Activated T-helper 2 cell treated with anti-CD3 and anti-CD28 coated beads, Interferon-gamma antibody, Interleukin-2, Interleukin-4, amounts not matched to agents 10 μg/mL and 5 μg/mL and 100 μg/mL, durations not matched to agents 14 hours and 24 hours and 36 hours (primary cell): ENCODE measurements at regions not wholly inside any gene's neighbourhood (a gene's known extent, or its start where the extent isn't known, plus 50 kb on each side); places are given as distances from the start of the nearest gene placed in this dataset.

Experiments used
- DNase-seq: peaks from one replicate; pipeline ENCODE4 v3.0.0; 2021; ENCODE audit warnings: low spot score
- H3K27ac Mint-ChIP-seq: one replicate; pipeline ENCODE4 v1.8.0; 2021; ENCODE audit warnings: mixed read lengths
- H3K27me3 Mint-ChIP-seq: one replicate; pipeline ENCODE4 v1.8.0; 2021; ENCODE audit warnings: low read depth, mixed read lengths
- H3K36me3 Mint-ChIP-seq: one replicate; pipeline ENCODE4 v1.8.0; 2021; ENCODE audit warnings: low read depth, mixed read lengths
- H3K4me1 Mint-ChIP-seq: one replicate; pipeline ENCODE4 v1.8.0; 2021; ENCODE audit warnings: low read depth, mixed read lengths
- H3K4me3 Mint-ChIP-seq: one replicate; pipeline ENCODE4 v1.8.0; 2021; ENCODE audit warnings: low read depth, mild to moderate bottlenecking, moderate library complexity, mixed read lengths
- H3K9me3 Mint-ChIP-seq: one replicate; pipeline ENCODE4 v1.8.0; 2021; ENCODE audit warnings: mixed read lengths
- intact Hi-C: fragments of 100-400 bp; cut with micrococcal nuclease; formaldehyde crosslinking; loops from one replicate; pipeline ENCODE4 v1.15.1; 2023

- no peaks in the 10 kb centered on the region for H3K36me3 Mint-ChIP-seq
- no peak overlapping the region for H3K4me3 Mint-ChIP-seq
- H3K4me1 Mint-ChIP-seq = no peaks in the 10 kb centered on the region
- no peak for DNase-seq
- peaks cover 14% of the 10 kb centered on the region for H3K9me3 Mint-ChIP-seq
- intact Hi-C loops = no loop called here
- H3K27me3 Mint-ChIP-seq = no peaks in the 10 kb centered on the region
- no peak overlapping the region for H3K27ac Mint-ChIP-seq
Observed at GRCh38 chr2:57558312-57558711, 488.3 kb upstream of the VRK2 start.

- no peaks in the 10 kb centered on the region for H3K27me3 Mint-ChIP-seq
- no peaks in the 10 kb centered on the region for H3K36me3 Mint-ChIP-seq
- no peaks in the 10 kb centered on the region for H3K4me1 Mint-ChIP-seq
- no peak overlapping the region for H3K4me3 Mint-ChIP-seq
- DNase-seq = no peak
- H3K27ac Mint-ChIP-seq = no peak overlapping the region
- peaks cover 3% of the 10 kb centered on the region for H3K9me3 Mint-ChIP-seq
- intact Hi-C loops = no loop called here
Observed at GRCh38 chr2:57562495-57562894, 484.1 kb upstream of the VRK2 start.

- DNase-seq = no peak
- H3K27ac Mint-ChIP-seq = no peak overlapping the region
- no peaks in the 10 kb centered on the region for H3K27me3 Mint-ChIP-seq
- H3K4me1 Mint-ChIP-seq = no peaks in the 10 kb centered on the region
- intact Hi-C loops = no loop called here
- peaks cover 1% of the 10 kb centered on the region for H3K9me3 Mint-ChIP-seq
- no peaks in the 10 kb centered on the region for H3K36me3 Mint-ChIP-seq
- no peak overlapping the region for H3K4me3 Mint-ChIP-seq
Observed at GRCh38 chr2:57563015-57563414, 483.6 kb upstream of the VRK2 start.

GRCh38 chr2:57567245-57567644 is 479.4 kb upstream of the VRK2 start:
- Mint-ChIP-seq H3K4me3 (no peak overlapping the region), H3K27me3 (no peaks in the 10 kb centered on the region), H3K4me1 (no peaks in the 10 kb centered on the region), H3K36me3 (no peaks in the 10 kb centered on the region), H3K27ac (no peak overlapping the region), H3K9me3 (no peaks in the 10 kb centered on the region)
- no peak for DNase-seq
- intact Hi-C loops = no loop called here

GRCh38 chr2:57569396-57569795 is 477.2 kb upstream of the VRK2 start:
- Mint-ChIP-seq H3K9me3 (peaks cover 5% of the 10 kb centered on the region), H3K36me3 (no peaks in the 10 kb centered on the region), H3K27ac (no peak overlapping the region), H3K4me3 (no peak overlapping the region), H3K4me1 (no peaks in the 10 kb centered on the region), H3K27me3 (no peaks in the 10 kb centered on the region)
- no peak for DNase-seq
- intact Hi-C loops = no loop called here

- H3K9me3 Mint-ChIP-seq = peaks cover 9% of the 10 kb centered on the region
- H3K27ac Mint-ChIP-seq = no peak overlapping the region
- no peak overlapping the region for H3K4me3 Mint-ChIP-seq
- intact Hi-C loops = no loop called here
- DNase-seq = no peak
- H3K36me3 Mint-ChIP-seq = no peaks in the 10 kb centered on the region
- no peaks in the 10 kb centered on the region for H3K27me3 Mint-ChIP-seq
- H3K4me1 Mint-ChIP-seq = no peaks in the 10 kb centered on the region
Observed at GRCh38 chr2:57570961-57571360, 475.6 kb upstream of the VRK2 start.

- H3K9me3 Mint-ChIP-seq = peaks cover 9% of the 10 kb centered on the region
- no peaks in the 10 kb centered on the region for H3K4me1 Mint-ChIP-seq
- H3K36me3 Mint-ChIP-seq = no peaks in the 10 kb centered on the region
- no peak overlapping the region for H3K4me3 Mint-ChIP-seq
- no peaks in the 10 kb centered on the region for H3K27me3 Mint-ChIP-seq
- intact Hi-C loops = no loop called here
- DNase-seq = no peak
- no peak overlapping the region for H3K27ac Mint-ChIP-seq
Observed at GRCh38 chr2:57575700-57576268, 470.8 kb upstream of the VRK2 start.

GRCh38 chr2:57576983-57577382 is 469.6 kb upstream of the VRK2 start:
- DNase-seq = no peak
- H3K27ac Mint-ChIP-seq = no peak overlapping the region
- H3K4me1 Mint-ChIP-seq = no peaks in the 10 kb centered on the region
- no peaks in the 10 kb centered on the region for H3K36me3 Mint-ChIP-seq
- H3K27me3 Mint-ChIP-seq = no peaks in the 10 kb centered on the region
- H3K9me3 Mint-ChIP-seq = peaks cover 9% of the 10 kb centered on the region
- H3K4me3 Mint-ChIP-seq = no peak overlapping the region
- intact Hi-C loops = no loop called here

GRCh38 chr2:57597940-57598339 is 448.7 kb upstream of the VRK2 start:
- no peak overlapping the region for H3K27ac Mint-ChIP-seq
- no peaks in the 10 kb centered on the region for H3K36me3 Mint-ChIP-seq
- no peak overlapping the region for H3K4me3 Mint-ChIP-seq
- DNase-seq = no peak
- H3K27me3 Mint-ChIP-seq = no peaks in the 10 kb centered on the region
- no peaks in the 10 kb centered on the region for H3K9me3 Mint-ChIP-seq
- H3K4me1 Mint-ChIP-seq = no peaks in the 10 kb centered on the region
- intact Hi-C loops = no loop called here

- intact Hi-C loops = no loop called here
- Mint-ChIP-seq H3K4me3 (no peak overlapping the region), H3K27ac (no peak overlapping the region), H3K27me3 (no peaks in the 10 kb centered on the region), H3K4me1 (no peaks in the 10 kb centered on the region), H3K36me3 (no peaks in the 10 kb centered on the region), H3K9me3 (no peaks in the 10 kb centered on the region)
- no peak for DNase-seq
Observed at GRCh38 chr2:57598551-57598950, 448.1 kb upstream of the VRK2 start.

GRCh38 chr2:57602733-57603132 is 443.9 kb upstream of the VRK2 start:
- Mint-ChIP-seq H3K27ac (no peak overlapping the region), H3K36me3 (no peaks in the 10 kb centered on the region), H3K9me3 (peaks cover 18% of the 10 kb centered on the region), H3K4me3 (no peak overlapping the region), H3K4me1 (no peaks in the 10 kb centered on the region), H3K27me3 (no peaks in the 10 kb centered on the region)
- intact Hi-C loops = no loop called here
- no peak for DNase-seq

GRCh38 chr2:57614988-57615387 is 431.6 kb upstream of the VRK2 start:
- H3K9me3 Mint-ChIP-seq = peaks cover 4% of the 10 kb centered on the region
- no peak for DNase-seq

GRCh38 chr2:57615855-57616556 is 430.6 kb upstream of the VRK2 start:
- intact Hi-C loops = no loop called here
- Mint-ChIP-seq H3K4me1 (no peaks in the 10 kb centered on the region), H3K4me3 (no peak overlapping the region), H3K36me3 (no peaks in the 10 kb centered on the region), H3K27me3 (no peaks in the 10 kb centered on the region), H3K9me3 (no peaks in the 10 kb centered on the region), H3K27ac (no peak overlapping the region)
- DNase-seq = no peak

More at GRCh38 chr2:57614988-57615387, 431.6 kb upstream of the VRK2 start:
- Mint-ChIP-seq H3K27ac (no peak overlapping the region), H3K4me1 (no peaks in the 10 kb centered on the region), H3K4me3 (no peak overlapping the region), H3K27me3 (no peaks in the 10 kb centered on the region), H3K36me3 (no peaks in the 10 kb centered on the region)
- intact Hi-C loops = no loop called here
